Neural crest cell (in vitro differentiated cells): ENCODE measurements at regions not wholly inside any gene's neighbourhood (a gene's known extent, or its start where the extent isn't known, plus 50 kb on each side); places are given as distances from the start of the nearest gene placed in this dataset.
"Not testable (repeated sequence)": the region's sequence is repeated elsewhere in the genome, so short reads cannot be mapped to it uniquely, and the experiment has no call there.

Experiments used
- DNase-seq: peaks from one replicate; pipeline ENCODE4 v3.0.0; 2021; ENCODE audit warnings: low read depth, mixed read lengths, low spot score
- H3K27ac Mint-ChIP-seq: one replicate; pipeline ENCODE4 v1.8.0; 2021; ENCODE audit warnings: mild to moderate bottlenecking, mixed read lengths; ENCODE audit not compliant: unreplicated experiment
- H3K27me3 Mint-ChIP-seq: 2 replicates; pipeline ENCODE4 v1.8.0; 2021; ENCODE audit warnings: low read depth, mild to moderate bottlenecking, mixed read lengths
- H3K36me3 Mint-ChIP-seq: 2 replicates; pipeline ENCODE4 v1.8.0; 2021; ENCODE audit warnings: low read depth, mild to moderate bottlenecking, mixed read lengths
- H3K4me1 Mint-ChIP-seq: 2 replicates; pipeline ENCODE4 v1.8.0; 2021; ENCODE audit warnings: mixed read lengths
- H3K4me3 Mint-ChIP-seq: one replicate; pipeline ENCODE4 v1.8.0; 2021; ENCODE audit warnings: mild to moderate bottlenecking, mixed read lengths
- H3K9me3 Mint-ChIP-seq: 2 replicates; pipeline ENCODE4 v1.8.0; 2021; ENCODE audit warnings: mixed read lengths
- TF ChIP-seq, protein P1 (sequence below): fragments of 200-600 bp; sonication (generic); conservative IDR thresholded peaks from 2 replicates; pipeline ENCODE4 v1.5.0; 2021; ENCODE audit warnings: antibody characterized with exemption, mild to moderate bottlenecking

GRCh38 chr5:27769748-27770402 lies 731.5 kb upstream of the CDH9 start:
- TF ChIP-seq, protein P1, sequence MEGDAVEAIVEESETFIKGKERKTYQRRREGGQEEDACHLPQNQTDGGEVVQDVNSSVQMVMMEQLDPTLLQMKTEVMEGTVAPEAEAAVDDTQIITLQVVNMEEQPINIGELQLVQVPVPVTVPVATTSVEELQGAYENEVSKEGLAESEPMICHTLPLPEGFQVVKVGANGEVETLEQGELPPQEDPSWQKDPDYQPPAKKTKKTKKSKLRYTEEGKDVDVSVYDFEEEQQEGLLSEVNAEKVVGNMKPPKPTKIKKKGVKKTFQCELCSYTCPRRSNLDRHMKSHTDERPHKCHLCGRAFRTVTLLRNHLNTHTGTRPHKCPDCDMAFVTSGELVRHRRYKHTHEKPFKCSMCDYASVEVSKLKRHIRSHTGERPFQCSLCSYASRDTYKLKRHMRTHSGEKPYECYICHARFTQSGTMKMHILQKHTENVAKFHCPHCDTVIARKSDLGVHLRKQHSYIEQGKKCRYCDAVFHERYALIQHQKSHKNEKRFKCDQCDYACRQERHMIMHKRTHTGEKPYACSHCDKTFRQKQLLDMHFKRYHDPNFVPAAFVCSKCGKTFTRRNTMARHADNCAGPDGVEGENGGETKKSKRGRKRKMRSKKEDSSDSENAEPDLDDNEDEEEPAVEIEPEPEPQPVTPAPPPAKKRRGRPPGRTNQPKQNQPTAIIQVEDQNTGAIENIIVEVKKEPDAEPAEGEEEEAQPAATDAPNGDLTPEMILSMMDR, result no peak
- Mint-ChIP-seq H3K27me3 (no peaks in the 10 kb centered on the region), H3K9me3 (no peaks in the 10 kb centered on the region), H3K4me1 (no peaks in the 10 kb centered on the region), H3K4me3 (no peak overlapping the region), H3K27ac (no peak overlapping the region), H3K36me3 (no peaks in the 10 kb centered on the region)
- DNase-seq, result no peak

DNA sequence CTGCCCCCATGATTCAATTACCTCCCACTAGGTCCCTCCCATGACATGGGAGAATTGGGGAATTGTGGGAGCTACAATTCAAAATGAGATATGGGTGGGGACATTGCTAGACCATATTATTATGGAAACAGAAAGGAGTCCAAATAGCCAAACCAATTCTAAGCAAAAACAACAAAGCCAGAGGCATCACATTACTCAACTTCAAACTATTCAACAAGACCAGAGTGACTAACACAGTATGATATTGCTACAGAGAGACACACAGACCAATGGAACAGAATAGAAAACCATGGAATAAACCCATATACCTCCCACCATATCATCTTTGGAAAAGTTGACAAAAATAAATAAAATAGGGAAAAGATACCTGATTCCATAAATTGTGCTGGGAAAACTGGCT lies 710.5 kb upstream of the CDH9 start:
- TF ChIP-seq, protein P1, result no peak
- H3K4me3 Mint-ChIP-seq, result no peak overlapping the region

DNA sequence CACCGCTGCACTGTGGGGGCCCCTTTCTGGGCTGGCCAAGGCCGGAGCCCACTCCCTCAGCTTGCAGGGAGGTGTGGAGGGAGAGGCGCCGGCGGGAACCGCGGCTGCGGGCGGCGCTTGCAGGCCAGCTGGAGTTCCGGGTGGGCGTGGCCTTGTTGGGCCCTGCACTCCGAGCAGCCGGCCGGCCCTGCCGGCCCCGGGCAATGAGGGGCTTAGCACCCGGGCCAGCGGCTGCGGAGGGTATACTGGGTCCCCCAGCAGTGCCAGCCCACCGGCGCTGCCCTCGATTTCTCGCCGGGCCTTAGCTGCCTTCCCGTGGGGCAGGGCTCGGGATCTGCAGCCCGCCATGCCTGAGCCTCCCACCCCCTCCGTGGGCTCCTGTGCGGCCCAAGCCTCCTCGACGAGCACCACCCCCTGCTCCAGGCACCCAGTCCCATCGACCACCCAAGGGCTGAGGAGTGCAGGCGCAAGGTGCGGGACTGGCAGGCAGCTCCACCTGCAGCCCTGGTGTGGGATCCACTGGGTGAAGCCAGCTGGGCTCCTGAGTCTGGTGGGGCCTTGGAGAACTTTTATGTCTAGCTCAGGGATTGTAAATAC lies 705.1 kb upstream of the CDH9 start:
- H3K4me1 Mint-ChIP-seq, DNase-seq: not testable (repeated sequence)

More for the DNA sequence above, 710.5 kb upstream of the CDH9 start:
- H3K27me3 Mint-ChIP-seq, result no peaks in the 10 kb centered on the region
- H3K36me3 Mint-ChIP-seq, result peaks cover 10% of the 10 kb centered on the region
- H3K9me3 Mint-ChIP-seq, result peaks cover 7% of the 10 kb centered on the region
- H3K4me1 Mint-ChIP-seq, result no peaks in the 10 kb centered on the region
- H3K27ac Mint-ChIP-seq, result no peak overlapping the region
- DNase-seq, result no peak

GRCh38 chr5:27742805-27743204 lies 704.4 kb upstream of the CDH9 start:
- Mint-ChIP-seq H3K4me3 (no peak overlapping the region), H3K27ac (no peak overlapping the region), H3K36me3 (peaks cover 7% of the 10 kb centered on the region), H3K27me3 (no peaks in the 10 kb centered on the region), H3K9me3 (peaks cover 2% of the 10 kb centered on the region), H3K4me1 (no peaks in the 10 kb centered on the region)
- TF ChIP-seq, protein P1, result no peak
- DNase-seq, result no peak

More for the DNA sequence above, 705.1 kb upstream of the CDH9 start:
- H3K36me3 Mint-ChIP-seq, H3K27ac Mint-ChIP-seq, H3K9me3 Mint-ChIP-seq, H3K4me3 Mint-ChIP-seq, H3K27me3 Mint-ChIP-seq: not testable (repeated sequence)

- no peaks in the 10 kb centered on the region for H3K36me3 Mint-ChIP-seq
- no peak overlapping the region for H3K4me3 Mint-ChIP-seq
- no peak for DNase-seq
- H3K9me3 Mint-ChIP-seq, result no peaks in the 10 kb centered on the region
- H3K27ac Mint-ChIP-seq, result no peak overlapping the region
- H3K4me1 Mint-ChIP-seq, result peaks cover 6% of the 10 kb centered on the region
- no peaks in the 10 kb centered on the region for H3K27me3 Mint-ChIP-seq
- TF ChIP-seq, protein P1, result no peak
Observed at GRCh38 chr5:27734838-27735237, 696.5 kb upstream of the CDH9 start.

DNA sequence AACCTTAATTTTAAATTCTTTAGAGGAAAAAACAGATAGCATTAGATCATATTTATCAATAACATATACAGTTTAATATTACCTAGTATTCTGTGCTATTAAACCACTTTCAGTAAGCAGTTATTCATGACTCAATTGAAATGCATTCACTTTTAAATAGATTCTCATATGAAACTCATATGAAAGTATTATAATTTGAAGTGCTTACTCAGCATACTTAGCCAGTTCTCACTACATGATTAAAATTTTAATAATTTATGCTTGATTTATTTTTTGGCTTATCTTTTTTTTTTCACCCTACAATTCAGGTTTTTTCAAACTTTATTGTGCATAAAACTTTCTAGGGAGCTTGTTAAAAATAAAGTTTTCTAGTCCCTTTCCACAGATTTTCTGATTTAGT lies 694.9 kb upstream of the CDH9 start:
- Mint-ChIP-seq H3K4me1 (peaks cover 6% of the 10 kb centered on the region), H3K9me3 (no peaks in the 10 kb centered on the region), H3K27ac (no peak overlapping the region), H3K4me3 (no peak overlapping the region), H3K27me3 (no peaks in the 10 kb centered on the region), H3K36me3 (no peaks in the 10 kb centered on the region)
- TF ChIP-seq, protein P1, result no peak
- DNase-seq, result no peak
